HG02840 (cell line): ENCODE measurements at regions not wholly inside any gene's neighbourhood (a gene's known extent, or its start where the extent isn't known, plus 50 kb on each side); places are given as distances from the start of the nearest gene placed in this dataset.

Experiments used
- ATAC-seq: cut with Tn5 transposase; IDR thresholded peaks from one replicate; pipeline ENCODE4 v1.9.1; 2021; ENCODE audit warnings: mild to moderate bottlenecking, moderate library complexity, moderate number of reproducible peaks; ENCODE audit not compliant: unreplicated experiment, low FRiP score

DNA sequence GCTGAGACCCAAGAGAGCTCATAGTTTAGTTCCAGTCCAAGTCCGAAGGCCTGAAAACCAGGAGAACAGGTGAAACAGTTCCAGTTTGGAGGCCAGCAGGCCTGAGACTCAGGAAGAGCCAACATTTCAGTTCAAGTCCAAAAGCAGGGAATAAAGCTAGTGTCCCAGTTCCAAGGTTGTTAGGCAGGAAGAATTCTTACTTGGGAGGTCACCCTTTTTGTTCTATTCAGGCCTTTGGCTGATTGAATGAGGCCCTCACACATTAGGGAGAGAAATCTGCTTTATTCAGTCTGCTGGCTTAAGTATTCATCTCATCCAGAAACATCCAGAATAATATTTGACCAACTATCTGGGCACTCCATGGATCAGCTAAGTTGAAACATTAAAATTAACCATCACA, 294.6 kb downstream of the PCNX1 start:
- no peak for ATAC-seq

DNA sequence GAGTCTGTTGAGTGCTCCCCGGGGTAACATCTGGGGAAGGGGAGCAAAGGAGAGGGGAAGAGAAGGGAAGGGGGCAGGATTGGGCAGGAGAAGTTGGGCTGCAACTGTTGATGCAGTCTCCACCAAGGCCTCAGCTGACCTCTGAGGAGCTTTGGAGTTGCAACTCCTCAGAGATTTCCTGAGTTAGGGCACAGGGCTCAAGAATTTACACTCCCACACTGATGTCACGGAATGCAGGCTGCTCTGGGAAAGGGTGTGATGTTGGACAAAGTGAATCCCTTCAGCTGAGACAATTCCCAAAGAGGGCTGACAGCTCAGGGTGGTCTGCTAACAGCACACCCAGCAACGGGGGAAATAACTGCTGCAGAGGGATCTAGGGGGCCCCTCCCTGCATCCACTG, 295.6 kb downstream of the PCNX1 start:
- ATAC-seq, result no peak

GRCh38 chr14:71203306-71203705, 296.0 kb downstream of the PCNX1 start:
- no peak for ATAC-seq

DNA sequence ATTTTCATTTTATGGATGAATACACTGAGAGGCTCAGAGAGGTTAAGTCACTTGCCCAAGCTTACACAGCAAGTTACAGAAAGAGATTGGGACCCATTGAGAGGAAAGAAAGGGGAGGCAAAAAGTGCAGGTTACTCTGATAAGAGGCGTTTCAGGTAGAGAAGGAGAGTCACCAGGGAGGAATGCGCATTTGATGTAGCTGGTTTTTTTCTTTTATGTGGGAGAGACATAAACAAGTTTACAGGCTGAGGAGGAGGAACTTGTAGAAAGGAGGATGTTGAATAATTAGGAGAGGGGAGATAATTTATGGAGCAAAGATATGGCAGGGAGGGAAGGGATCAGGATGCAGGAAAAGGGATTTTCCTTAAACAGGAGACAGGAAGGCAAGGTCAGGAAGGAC, 297.0 kb downstream of the PCNX1 start:
- no peak for ATAC-seq

DNA sequence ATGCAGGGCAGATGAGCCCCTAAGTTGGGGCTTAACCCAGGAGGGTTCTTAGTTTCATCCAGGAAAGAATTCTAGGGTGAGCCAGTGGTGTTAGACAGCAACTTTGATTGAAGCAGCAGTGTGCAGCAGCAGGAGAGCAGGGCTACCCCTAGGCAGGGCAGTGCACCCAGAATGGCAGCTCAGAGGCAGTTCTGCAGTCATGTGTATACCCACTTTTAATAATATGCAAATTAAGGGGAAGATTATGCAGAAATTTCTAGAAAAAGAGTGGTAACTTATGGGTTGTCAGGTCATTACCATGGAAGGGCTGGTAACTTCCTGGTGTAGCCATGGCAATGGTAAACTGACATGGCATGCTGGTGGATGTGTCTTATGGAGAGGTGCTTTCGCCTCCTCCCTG, 297.5 kb downstream of the PCNX1 start:
- ATAC-seq, result no peak

- no peak for ATAC-seq
Measured at GRCh38 chr14:71206123-71206522, 298.9 kb downstream of the PCNX1 start.

- ATAC-seq, result no peak
Measured at GRCh38 chr14:71206766-71207371, 299.6 kb downstream of the PCNX1 start.

DNA sequence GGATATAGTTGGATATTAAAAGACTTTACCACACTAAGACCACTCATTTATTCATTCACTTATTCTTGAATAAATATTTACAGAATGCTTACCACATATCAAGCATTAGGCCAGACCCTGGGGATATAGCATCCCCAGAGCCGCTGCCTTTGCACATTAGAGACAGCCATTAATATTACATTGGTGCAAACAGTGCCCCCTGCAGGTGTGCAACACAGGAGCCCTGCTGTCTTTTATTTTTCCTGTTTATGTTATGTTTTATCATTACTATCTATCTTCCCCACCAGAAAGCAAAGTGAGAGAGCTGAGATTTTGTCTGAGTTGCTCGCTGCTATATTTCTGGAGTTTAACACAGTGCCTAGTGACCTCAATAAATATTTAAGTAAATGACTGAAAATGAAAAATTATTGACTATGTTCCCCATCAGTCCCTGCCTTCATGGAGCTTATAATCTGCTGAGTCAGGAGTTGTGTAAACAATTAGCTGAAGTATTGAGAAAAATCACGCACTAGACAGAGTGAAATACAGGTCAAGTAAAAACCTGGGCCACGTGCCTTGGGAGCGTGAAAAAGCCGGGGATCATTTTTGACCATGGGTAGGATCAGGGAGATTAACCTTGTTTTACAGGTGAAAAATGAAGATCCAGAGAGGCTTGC, 301.6 kb downstream of the PCNX1 start:
- no peak for ATAC-seq

- ATAC-seq, result no peak
Measured at GRCh38 chr14:71209888-71210287, 302.6 kb downstream of the PCNX1 start.

DNA sequence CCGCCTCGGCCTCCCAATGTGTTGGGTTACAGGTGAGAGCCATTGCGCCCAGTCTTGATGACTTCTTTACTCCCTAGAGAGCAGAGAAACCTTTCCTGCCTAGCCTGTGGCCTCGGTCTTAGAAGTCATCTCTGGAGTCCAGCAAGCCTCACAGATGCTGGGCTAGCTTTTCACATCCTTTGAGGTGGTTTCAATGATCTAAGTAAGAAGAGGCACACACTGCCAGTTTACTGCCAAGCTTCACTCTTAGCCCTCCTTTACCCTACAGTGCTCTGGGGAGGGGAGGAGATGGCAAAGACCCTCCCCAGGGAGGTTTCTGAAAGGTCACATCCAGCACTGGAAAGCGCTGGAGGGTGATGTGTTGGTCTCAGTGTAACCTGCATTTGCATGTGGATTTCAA, 304.8 kb downstream of the PCNX1 start:
- no peak for ATAC-seq

- ATAC-seq, result no peak
Measured at GRCh38 chr14:71212683-71213107, 305.4 kb downstream of the PCNX1 start.

GRCh38 chr14:71214241-71214640, 307.0 kb downstream of the PCNX1 start:
- no peak for ATAC-seq

- ATAC-seq, result no peak
Measured at GRCh38 chr14:71220462-71220861, 313.2 kb downstream of the PCNX1 start.

DNA sequence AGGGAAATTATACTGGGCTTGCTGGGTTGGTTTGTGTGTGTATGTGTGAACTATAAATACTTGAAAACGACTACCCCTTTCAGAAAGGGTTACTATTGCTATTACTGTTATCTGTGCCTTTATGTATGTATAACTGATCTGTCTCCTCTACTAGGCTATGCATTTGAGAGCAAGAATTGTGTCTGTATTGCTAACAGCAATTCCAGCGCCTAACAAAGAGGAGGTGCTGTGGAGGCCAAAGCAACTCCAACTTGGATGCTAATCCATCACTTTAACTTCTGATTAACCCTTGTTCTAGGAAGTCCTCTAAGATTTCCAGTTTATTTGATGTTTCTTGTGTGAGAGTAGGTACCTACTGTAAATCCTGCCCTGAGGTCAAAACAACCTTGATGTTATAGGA, 313.9 kb downstream of the PCNX1 start:
- no peak for ATAC-seq

GRCh38 chr14:71225113-71225512, 317.9 kb downstream of the PCNX1 start:
- ATAC-seq, result no peak

DNA sequence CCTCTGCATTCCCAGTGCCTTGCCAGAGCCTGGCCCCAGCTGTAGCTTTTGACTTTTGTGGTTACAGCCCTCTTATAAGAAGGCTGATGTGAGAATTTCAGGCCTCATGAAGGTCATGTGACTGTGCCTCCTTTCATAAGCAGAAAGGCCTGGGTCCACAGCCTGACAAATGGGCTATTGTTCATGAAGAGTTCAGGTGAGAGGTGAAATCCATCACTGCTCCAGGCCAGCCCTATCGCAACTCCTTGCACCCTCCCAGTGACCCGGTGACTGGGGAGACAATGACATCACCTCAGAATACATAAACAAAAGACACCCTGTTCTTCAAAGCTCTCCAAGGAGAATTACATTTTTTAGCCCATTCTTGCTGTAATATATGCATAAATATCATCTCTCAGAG, 321.5 kb downstream of the PCNX1 start:
- ATAC-seq, result no peak

DNA sequence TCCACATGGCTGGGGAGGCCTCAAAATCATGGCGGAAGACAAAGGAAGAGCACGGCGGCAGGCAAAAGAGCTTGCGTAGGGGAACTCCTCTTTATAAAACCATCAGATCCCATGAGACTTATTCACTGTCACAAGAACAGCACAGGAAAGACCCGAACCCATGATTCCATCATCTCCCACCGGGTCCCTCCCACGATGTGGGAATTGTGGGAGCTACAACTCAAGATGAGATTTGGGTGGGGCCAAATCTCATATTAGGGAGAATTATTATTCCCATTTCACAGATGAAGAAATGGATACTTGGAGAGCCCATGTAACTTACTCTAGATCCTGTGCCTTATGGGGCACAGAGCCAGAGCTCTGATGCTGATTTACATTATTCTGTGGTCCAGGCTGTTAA, 322.6 kb downstream of the PCNX1 start:
- no peak for ATAC-seq

GRCh38 chr14:71230897-71231296, 323.6 kb downstream of the PCNX1 start:
- ATAC-seq, result no peak

GRCh38 chr14:71231521-71232393, 324.5 kb downstream of the PCNX1 start:
- ATAC-seq, result no peak

- ATAC-seq, result no peak
Measured at GRCh38 chr14:71232506-71232905, 325.2 kb downstream of the PCNX1 start.

DNA sequence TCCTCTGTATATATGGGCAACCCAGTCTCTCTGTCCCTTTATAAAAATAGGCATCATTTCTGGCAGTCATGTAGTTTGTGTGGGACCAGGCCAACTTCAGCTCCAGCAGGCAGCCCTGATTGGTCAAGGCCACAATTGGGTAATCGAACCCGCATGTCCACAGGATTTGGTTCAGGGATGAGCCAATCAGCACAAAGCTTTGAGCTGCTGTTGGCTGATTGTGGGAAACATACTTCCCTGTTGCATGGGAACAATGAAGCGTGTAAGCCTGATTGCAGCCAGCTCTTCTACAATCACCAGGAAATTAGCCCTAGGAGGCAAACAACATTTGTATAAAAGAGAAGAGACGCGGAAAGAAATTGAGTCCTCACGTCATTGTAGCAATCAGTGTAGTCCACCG, 328.6 kb downstream of the PCNX1 start:
- ATAC-seq, result no peak

DNA sequence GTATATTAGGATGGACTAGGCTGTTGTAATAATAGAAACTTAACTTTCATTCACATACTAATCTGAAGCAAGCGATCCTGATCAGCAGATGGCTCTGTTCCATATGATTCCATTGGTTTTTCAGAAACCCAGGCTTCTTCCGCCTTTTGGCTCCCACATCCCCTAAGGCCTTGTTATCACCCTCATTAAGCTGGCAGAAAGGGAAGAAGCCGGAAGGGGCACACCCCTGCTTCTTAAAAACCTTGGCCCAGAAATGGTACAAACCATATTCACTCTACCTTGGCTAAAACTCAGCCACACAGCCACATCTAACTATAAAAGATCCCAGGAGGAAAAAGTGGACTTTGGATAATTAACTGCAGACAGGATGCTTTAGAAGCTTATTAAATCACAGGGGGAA, 329.2 kb downstream of the PCNX1 start:
- ATAC-seq, result no peak
